H1 (cell line): ENCODE measurements at regions not wholly inside any gene's neighbourhood (a gene's known extent, or its start where the extent isn't known, plus 50 kb on each side); places are given as distances from the start of the nearest gene placed in this dataset.

ENCODE experiments used
- CHD2 ChIP-seq: IDR thresholded peaks from 2 replicates; pipeline ENCODE4 v1.6.1; 2012; ENCODE audit warnings: low read length, improper control_type of control experiment
- CTBP2 ChIP-seq: IDR thresholded peaks from 2 replicates; pipeline ENCODE4 v1.7.0; 2011; ENCODE audit warnings: borderline replicate concordance, mild to moderate bottlenecking, moderate library complexity, mixed read lengths, low read length; ENCODE audit not compliant: insufficient read depth, insufficient read length
- EZH2 ChIP-seq: fragments of 200-600 bp; sonication (generic); IDR thresholded peaks from 2 replicates; pipeline ENCODE4 v1.7.1; 2012; ENCODE audit warnings: low read depth, mild to moderate bottlenecking, moderate library complexity, low read length, inconsistent platforms; ENCODE audit not compliant: severe bottlenecking
- KDM4A ChIP-seq: IDR thresholded peaks from one replicate; pipeline ENCODE4 v1.7.1; 2012; ENCODE audit warnings: low read depth, mild to moderate bottlenecking, moderate library complexity, low read length, inconsistent platforms; ENCODE audit not compliant: severe bottlenecking
- POLR2AphosphoS5 ChIP-seq: IDR thresholded peaks from 2 replicates; pipeline ENCODE4 v1.6.1; 2011; ENCODE audit warnings: low read depth, low read length
- SIX5 ChIP-seq: IDR thresholded peaks from 2 replicates; pipeline ENCODE4 v1.6.1; 2011; ENCODE audit warnings: mild to moderate bottlenecking, low read depth, low read length
- SUZ12 ChIP-seq: fragments of 200-600 bp; sonication (generic); IDR thresholded peaks from 2 replicates; pipeline ENCODE4 v1.6.1; 2012; ENCODE audit warnings: mild to moderate bottlenecking, inconsistent platforms, low read length, moderate library complexity, mixed read lengths
- TF ChIP-seq, protein P1 (sequence below): fragments of 300-600 bp; sonication (generic); IDR thresholded peaks from 2 replicates; pipeline ENCODE4 v1.7.1; 2012; ENCODE audit warnings: low read length, moderate library complexity, mild to moderate bottlenecking, inconsistent platforms; ENCODE audit not compliant: insufficient replicate concordance

DNA sequence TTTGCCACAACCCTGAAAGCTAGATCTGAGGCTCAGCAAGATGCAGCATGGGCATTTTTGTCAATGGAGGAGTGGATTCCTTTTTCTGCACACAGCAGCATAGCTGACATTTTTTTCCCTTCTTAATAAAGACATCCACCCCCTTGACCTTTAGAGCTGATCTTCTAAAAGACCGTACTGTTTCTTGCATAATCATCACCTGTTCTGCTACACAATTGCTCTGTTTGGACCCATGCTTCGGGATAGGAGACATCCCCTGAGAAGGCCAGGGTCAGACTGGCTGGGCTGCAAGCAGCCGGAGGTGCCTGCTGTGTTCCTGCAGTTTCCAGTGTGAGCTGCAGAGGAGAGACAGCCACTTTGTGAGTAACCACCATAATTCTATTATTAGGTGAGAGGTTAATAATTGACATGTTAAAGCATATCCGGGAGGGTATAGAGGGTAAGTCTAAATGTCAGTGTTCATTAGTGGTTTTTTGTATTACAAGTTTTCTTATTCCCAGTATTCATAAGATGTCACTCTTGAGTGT is 108.5 kb upstream of the C1QTNF9B start (continued):
- TF ChIP-seq, protein P1, sequence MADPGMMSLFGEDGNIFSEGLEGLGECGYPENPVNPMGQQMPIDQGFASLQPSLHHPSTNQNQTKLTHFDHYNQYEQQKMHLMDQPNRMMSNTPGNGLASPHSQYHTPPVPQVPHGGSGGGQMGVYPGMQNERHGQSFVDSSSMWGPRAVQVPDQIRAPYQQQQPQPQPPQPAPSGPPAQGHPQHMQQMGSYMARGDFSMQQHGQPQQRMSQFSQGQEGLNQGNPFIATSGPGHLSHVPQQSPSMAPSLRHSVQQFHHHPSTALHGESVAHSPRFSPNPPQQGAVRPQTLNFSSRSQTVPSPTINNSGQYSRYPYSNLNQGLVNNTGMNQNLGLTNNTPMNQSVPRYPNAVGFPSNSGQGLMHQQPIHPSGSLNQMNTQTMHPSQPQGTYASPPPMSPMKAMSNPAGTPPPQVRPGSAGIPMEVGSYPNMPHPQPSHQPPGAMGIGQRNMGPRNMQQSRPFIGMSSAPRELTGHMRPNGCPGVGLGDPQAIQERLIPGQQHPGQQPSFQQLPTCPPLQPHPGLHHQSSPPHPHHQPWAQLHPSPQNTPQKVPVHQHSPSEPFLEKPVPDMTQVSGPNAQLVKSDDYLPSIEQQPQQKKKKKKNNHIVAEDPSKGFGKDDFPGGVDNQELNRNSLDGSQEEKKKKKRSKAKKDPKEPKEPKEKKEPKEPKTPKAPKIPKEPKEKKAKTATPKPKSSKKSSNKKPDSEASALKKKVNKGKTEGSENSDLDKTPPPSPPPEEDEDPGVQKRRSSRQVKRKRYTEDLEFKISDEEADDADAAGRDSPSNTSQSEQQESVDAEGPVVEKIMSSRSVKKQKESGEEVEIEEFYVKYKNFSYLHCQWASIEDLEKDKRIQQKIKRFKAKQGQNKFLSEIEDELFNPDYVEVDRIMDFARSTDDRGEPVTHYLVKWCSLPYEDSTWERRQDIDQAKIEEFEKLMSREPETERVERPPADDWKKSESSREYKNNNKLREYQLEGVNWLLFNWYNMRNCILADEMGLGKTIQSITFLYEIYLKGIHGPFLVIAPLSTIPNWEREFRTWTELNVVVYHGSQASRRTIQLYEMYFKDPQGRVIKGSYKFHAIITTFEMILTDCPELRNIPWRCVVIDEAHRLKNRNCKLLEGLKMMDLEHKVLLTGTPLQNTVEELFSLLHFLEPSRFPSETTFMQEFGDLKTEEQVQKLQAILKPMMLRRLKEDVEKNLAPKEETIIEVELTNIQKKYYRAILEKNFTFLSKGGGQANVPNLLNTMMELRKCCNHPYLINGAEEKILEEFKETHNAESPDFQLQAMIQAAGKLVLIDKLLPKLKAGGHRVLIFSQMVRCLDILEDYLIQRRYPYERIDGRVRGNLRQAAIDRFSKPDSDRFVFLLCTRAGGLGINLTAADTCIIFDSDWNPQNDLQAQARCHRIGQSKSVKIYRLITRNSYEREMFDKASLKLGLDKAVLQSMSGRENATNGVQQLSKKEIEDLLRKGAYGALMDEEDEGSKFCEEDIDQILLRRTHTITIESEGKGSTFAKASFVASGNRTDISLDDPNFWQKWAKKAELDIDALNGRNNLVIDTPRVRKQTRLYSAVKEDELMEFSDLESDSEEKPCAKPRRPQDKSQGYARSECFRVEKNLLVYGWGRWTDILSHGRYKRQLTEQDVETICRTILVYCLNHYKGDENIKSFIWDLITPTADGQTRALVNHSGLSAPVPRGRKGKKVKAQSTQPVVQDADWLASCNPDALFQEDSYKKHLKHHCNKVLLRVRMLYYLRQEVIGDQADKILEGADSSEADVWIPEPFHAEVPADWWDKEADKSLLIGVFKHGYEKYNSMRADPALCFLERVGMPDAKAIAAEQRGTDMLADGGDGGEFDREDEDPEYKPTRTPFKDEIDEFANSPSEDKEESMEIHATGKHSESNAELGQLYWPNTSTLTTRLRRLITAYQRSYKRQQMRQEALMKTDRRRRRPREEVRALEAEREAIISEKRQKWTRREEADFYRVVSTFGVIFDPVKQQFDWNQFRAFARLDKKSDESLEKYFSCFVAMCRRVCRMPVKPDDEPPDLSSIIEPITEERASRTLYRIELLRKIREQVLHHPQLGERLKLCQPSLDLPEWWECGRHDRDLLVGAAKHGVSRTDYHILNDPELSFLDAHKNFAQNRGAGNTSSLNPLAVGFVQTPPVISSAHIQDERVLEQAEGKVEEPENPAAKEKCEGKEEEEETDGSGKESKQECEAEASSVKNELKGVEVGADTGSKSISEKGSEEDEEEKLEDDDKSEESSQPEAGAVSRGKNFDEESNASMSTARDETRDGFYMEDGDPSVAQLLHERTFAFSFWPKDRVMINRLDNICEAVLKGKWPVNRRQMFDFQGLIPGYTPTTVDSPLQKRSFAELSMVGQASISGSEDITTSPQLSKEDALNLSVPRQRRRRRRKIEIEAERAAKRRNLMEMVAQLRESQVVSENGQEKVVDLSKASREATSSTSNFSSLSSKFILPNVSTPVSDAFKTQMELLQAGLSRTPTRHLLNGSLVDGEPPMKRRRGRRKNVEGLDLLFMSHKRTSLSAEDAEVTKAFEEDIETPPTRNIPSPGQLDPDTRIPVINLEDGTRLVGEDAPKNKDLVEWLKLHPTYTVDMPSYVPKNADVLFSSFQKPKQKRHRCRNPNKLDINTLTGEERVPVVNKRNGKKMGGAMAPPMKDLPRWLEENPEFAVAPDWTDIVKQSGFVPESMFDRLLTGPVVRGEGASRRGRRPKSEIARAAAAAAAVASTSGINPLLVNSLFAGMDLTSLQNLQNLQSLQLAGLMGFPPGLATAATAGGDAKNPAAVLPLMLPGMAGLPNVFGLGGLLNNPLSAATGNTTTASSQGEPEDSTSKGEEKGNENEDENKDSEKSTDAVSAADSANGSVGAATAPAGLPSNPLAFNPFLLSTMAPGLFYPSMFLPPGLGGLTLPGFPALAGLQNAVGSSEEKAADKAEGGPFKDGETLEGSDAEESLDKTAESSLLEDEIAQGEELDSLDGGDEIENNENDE, result no peak
- TF ChIP-seq CHD2 (no peak), KDM4A (no peak), CTBP2 (no peak), SIX5 (no peak), POLR2AphosphoS5 (no peak), EZH2 (no peak), SUZ12 (no peak)
